ENCODE measurements at regions not wholly inside any gene's neighbourhood (a gene's known extent, or its start where the extent isn't known, plus 50 kb on each side); places are given as distances from the start of the nearest gene placed in this dataset.

GRCh38 chr2:182577816-182578215, 138.2 kb upstream of the DNAJC10 start:
- Mint-ChIP-seq H3K27me3 (no peaks in the 10 kb centered on the region), H3K27ac (no peak overlapping the region), H3K4me1 (no peaks in the 10 kb centered on the region), H3K9me3 (no peaks in the 10 kb centered on the region), H3K4me3 (no peak overlapping the region), H3K36me3 (no peaks in the 10 kb centered on the region)
- no peak for DNase-seq

DNA sequence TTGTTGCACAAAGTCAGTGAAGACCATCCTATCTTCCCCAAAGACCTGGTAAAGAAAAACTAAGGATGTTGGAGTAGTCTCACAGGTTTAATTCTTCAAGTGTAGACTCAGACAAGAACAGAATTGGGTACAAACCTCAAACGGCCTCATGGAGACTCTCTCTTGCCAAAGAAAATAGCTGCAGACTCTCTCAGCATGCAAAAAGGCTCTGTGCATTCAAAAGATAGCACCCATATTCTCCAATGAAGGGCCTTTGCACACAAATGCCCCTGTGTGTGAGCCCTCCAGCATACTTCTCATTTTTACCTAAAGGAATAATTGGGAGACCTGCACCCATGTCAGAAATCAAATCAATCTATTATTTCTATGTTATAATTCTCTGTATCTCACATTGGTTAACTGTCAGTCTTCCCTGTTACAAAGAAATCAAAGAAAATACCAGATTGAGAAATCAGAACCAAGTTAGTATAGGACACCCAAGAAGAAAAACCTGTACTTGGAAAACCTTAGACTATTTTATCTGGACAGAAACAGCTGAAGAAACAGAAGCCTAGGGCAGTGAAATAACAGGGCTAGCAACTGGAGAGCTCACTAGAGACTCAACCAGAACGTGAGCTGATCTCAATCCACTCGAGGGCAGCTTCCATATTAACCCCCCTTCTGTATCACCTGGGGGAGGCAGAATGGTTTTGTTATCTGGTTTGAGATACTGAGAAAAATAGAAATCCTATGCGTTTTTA, 134.7 kb upstream of the DNAJC10 start:
- Mint-ChIP-seq H3K9me3 (no peaks in the 10 kb centered on the region), H3K4me3 (no peak overlapping the region), H3K4me1 (no peaks in the 10 kb centered on the region), H3K27ac (no peak overlapping the region), H3K36me3 (no peaks in the 10 kb centered on the region), H3K27me3 (peaks cover 4% of the 10 kb centered on the region)
- DNase-seq = no peak

DNA sequence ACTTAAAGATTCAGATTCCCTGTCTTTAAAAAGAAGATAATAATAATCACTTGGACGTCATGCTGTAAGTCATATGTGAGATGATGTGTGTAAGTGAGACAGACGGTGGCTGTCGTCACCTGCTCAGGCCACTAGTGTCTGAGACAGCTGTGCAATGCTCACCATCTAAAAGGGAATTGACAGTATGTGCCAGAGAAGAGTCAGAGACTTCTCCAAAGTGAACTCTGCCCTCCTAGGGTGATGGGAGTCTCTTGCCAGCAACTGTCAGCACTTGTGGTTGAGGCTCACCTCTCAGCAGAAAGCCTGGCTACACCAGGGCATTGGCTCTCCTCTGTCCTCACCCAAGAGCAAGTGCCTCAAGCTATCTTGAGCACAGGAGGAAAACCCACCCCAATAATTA, 131.6 kb upstream of the DNAJC10 start:
- Mint-ChIP-seq H3K9me3 (no peaks in the 10 kb centered on the region), H3K27ac (no peak overlapping the region), H3K4me3 (no peak overlapping the region), H3K36me3 (no peaks in the 10 kb centered on the region), H3K27me3 (peaks cover 10% of the 10 kb centered on the region), H3K4me1 (no peaks in the 10 kb centered on the region)
- DNase-seq = no peak

- peaks cover 13% of the 10 kb centered on the region for H3K27me3 Mint-ChIP-seq
- no peak overlapping the region for H3K4me3 Mint-ChIP-seq
- H3K36me3 Mint-ChIP-seq = no peaks in the 10 kb centered on the region
- DNase-seq = no peak
- no peaks in the 10 kb centered on the region for H3K4me1 Mint-ChIP-seq
- no peak overlapping the region for H3K27ac Mint-ChIP-seq
- H3K9me3 Mint-ChIP-seq = no peaks in the 10 kb centered on the region
These were observed 131.1 kb upstream of the DNAJC10 start for GRCh38 chr2:182585001-182585400.

DNA sequence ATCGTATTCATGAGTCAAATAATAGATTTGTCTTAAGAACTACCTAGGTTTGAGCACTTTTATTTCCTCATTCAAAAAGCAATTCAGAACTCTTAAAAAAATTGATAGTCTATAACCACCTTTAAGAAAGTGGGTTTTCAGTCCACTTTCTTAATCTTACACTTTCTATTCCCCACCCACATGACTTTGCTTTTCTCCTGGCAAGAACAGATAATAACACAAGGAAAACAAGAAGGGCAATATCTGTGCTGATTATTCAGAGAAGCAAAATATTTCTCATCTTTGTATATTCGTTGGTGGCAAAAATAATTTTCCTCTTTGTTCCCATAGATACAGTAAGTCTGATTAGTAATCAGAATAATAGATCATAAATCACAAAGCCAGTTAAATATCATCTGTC, 130.6 kb upstream of the DNAJC10 start:
- Mint-ChIP-seq H3K27ac (no peak overlapping the region), H3K36me3 (no peaks in the 10 kb centered on the region), H3K4me1 (no peaks in the 10 kb centered on the region), H3K9me3 (no peaks in the 10 kb centered on the region), H3K4me3 (no peak overlapping the region), H3K27me3 (peaks cover 13% of the 10 kb centered on the region)
- no peak for DNase-seq

GRCh38 chr2:182586426-182586825, 129.6 kb upstream of the DNAJC10 start:
- Mint-ChIP-seq H3K27me3 (peaks cover 13% of the 10 kb centered on the region), H3K36me3 (no peaks in the 10 kb centered on the region), H3K9me3 (no peaks in the 10 kb centered on the region), H3K4me1 (no peaks in the 10 kb centered on the region), H3K4me3 (no peak overlapping the region), H3K27ac (no peak overlapping the region)
- no peak for DNase-seq

- Mint-ChIP-seq H3K4me3 (no peak overlapping the region), H3K36me3 (no peaks in the 10 kb centered on the region), H3K27ac (no peak overlapping the region), H3K4me1 (no peaks in the 10 kb centered on the region), H3K27me3 (peaks cover 19% of the 10 kb centered on the region), H3K9me3 (no peaks in the 10 kb centered on the region)
- no peak for DNase-seq
These were observed 128.2 kb upstream of the DNAJC10 start for GRCh38 chr2:182587831-182588230.

DNA sequence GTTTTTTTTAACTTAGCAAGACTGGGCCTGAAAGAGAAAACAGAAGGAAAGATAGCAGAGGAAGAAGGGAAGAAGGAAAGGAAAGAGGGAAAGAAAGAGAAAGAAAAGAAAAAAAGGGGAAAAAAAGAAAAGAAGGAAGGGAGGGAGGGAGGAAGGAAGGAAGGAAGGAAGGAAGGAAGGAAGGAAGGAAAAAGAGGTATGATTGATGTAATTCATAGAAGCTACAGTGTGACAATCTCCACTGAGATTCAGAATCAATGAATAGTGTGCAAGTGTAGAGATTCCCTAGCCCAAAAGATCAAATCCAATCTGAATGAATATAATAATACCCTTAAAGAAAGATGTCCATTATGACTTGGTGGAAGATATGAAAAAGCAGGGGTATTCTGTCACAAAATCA, 126.9 kb upstream of the DNAJC10 start:
- no peak overlapping the region for H3K4me3 Mint-ChIP-seq
- H3K9me3 Mint-ChIP-seq = no peaks in the 10 kb centered on the region
- no peaks in the 10 kb centered on the region for H3K36me3 Mint-ChIP-seq
- no peak for DNase-seq
- no peak overlapping the region for H3K27ac Mint-ChIP-seq
- peaks cover 21% of the 10 kb centered on the region for H3K27me3 Mint-ChIP-seq
- no peaks in the 10 kb centered on the region for H3K4me1 Mint-ChIP-seq

DNA sequence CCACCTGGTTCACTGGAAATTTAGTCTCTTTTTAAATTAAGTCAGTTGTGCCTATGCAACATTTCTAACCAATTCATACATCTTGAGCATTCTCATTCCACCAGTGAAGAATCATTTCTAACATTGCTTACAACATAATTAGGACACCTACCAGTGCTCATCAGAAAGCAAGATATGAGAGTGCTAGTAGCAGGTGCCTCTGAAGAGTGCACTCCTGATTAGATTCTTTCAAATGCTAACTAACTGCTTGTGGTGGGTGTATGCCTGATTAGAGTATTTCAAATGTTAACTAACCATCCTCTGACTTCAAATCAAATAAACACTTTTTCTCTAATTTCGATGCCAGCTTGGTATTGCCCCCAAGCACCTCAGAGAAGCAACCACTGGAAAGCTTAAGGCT, 124.3 kb upstream of the DNAJC10 start:
- peaks cover 25% of the 10 kb centered on the region for H3K27me3 Mint-ChIP-seq
- no peaks in the 10 kb centered on the region for H3K36me3 Mint-ChIP-seq
- no peak overlapping the region for H3K27ac Mint-ChIP-seq
- H3K4me1 Mint-ChIP-seq = no peaks in the 10 kb centered on the region
- no peak for DNase-seq
- H3K9me3 Mint-ChIP-seq = no peaks in the 10 kb centered on the region
- no peak overlapping the region for H3K4me3 Mint-ChIP-seq

GRCh38 chr2:182592691-182593393, 123.2 kb upstream of the DNAJC10 start:
- no peaks in the 10 kb centered on the region for H3K36me3 Mint-ChIP-seq
- H3K4me3 Mint-ChIP-seq = no peak overlapping the region
- no peak overlapping the region for H3K27ac Mint-ChIP-seq
- H3K27me3 Mint-ChIP-seq = peaks cover 25% of the 10 kb centered on the region
- DNase-seq = no peak
- no peaks in the 10 kb centered on the region for H3K4me1 Mint-ChIP-seq
- H3K9me3 Mint-ChIP-seq = no peaks in the 10 kb centered on the region

DNA sequence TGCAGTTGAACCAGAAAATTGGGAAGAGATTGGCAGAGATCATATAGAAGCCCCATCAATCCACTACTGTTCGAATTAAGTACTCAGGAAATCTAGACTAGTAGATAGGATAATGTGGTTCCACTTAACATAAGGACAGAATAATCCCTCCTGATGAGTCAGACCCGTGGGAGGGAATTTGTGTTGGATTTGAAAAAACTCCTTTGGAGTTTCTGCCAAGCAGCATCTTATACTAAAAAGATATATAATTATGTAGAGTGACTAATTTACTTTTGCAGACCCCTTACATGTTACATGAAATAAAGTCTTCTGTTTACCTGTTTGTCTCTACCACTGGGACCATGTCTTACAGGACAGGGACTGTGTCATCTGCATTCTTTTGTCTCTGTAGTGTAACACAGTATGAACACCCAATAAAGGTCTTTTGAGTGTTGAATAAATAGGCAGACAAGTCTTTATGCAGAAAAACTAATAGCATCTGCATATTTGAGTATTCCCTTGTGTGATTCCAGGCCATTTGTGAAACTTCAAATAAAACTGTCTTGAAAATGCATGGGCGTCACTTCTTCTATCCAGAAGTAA, 122.6 kb upstream of the DNAJC10 start:
- H3K9me3 Mint-ChIP-seq = no peaks in the 10 kb centered on the region
- no peaks in the 10 kb centered on the region for H3K4me1 Mint-ChIP-seq
- peaks cover 25% of the 10 kb centered on the region for H3K27me3 Mint-ChIP-seq
- no peak overlapping the region for H3K4me3 Mint-ChIP-seq
- no peak for DNase-seq
- no peak overlapping the region for H3K27ac Mint-ChIP-seq
- no peaks in the 10 kb centered on the region for H3K36me3 Mint-ChIP-seq

DNA sequence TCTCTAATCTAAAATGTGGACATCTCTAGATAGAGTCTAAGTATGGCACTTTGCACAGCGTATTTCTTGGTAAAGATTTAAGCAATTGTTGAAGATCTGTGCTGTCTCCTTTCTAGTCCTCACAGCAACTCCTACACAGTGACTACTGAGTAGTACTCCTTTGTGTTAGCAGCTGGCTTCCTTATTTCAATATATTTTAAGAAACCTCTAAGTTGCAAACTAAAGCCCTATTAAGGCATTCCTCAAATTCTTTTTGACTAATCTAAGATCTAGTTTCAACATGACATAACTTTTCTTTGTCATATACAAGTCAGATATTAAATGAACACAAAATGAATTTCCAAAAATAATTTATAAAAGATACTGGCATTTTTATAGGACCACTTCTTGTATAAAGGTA, 121.8 kb upstream of the DNAJC10 start:
- Mint-ChIP-seq H3K36me3 (no peaks in the 10 kb centered on the region), H3K4me3 (no peak overlapping the region), H3K27ac (no peak overlapping the region), H3K27me3 (peaks cover 21% of the 10 kb centered on the region), H3K4me1 (no peaks in the 10 kb centered on the region), H3K9me3 (no peaks in the 10 kb centered on the region)
- no peak for DNase-seq

- Mint-ChIP-seq H3K27me3 (peaks cover 16% of the 10 kb centered on the region), H3K27ac (no peak overlapping the region), H3K4me3 (no peak overlapping the region), H3K4me1 (no peaks in the 10 kb centered on the region), H3K9me3 (no peaks in the 10 kb centered on the region), H3K36me3 (no peaks in the 10 kb centered on the region)
- no peak for DNase-seq
These were observed 120.4 kb upstream of the DNAJC10 start for GRCh38 chr2:182595650-182596049.

GRCh38 chr2:182597570-182598295, 118.3 kb upstream of the DNAJC10 start:
- Mint-ChIP-seq H3K36me3 (no peaks in the 10 kb centered on the region), H3K4me3 (no peak overlapping the region), H3K9me3 (no peaks in the 10 kb centered on the region), H3K27ac (no peak overlapping the region), H3K27me3 (peaks cover 11% of the 10 kb centered on the region), H3K4me1 (no peaks in the 10 kb centered on the region)
- DNase-seq = no peak

GRCh38 chr2:182598626-182599025, 117.4 kb upstream of the DNAJC10 start:
- no peak overlapping the region for H3K27ac Mint-ChIP-seq
- DNase-seq = no peak
- H3K4me1 Mint-ChIP-seq = no peaks in the 10 kb centered on the region
- no peaks in the 10 kb centered on the region for H3K36me3 Mint-ChIP-seq
- no peak overlapping the region for H3K4me3 Mint-ChIP-seq
- peaks cover 8% of the 10 kb centered on the region for H3K27me3 Mint-ChIP-seq
- no peaks in the 10 kb centered on the region for H3K9me3 Mint-ChIP-seq

All from activated naive CD8-positive, alpha-beta T cell treated with anti-CD3 and anti-CD28 coated beads for 36 hours (primary cell).